ENCODE measurements at regions not wholly inside any gene's neighbourhood (a gene's known extent, or its start where the extent isn't known, plus 50 kb on each side); places are given as distances from the start of the nearest gene placed in this dataset.

DNA sequence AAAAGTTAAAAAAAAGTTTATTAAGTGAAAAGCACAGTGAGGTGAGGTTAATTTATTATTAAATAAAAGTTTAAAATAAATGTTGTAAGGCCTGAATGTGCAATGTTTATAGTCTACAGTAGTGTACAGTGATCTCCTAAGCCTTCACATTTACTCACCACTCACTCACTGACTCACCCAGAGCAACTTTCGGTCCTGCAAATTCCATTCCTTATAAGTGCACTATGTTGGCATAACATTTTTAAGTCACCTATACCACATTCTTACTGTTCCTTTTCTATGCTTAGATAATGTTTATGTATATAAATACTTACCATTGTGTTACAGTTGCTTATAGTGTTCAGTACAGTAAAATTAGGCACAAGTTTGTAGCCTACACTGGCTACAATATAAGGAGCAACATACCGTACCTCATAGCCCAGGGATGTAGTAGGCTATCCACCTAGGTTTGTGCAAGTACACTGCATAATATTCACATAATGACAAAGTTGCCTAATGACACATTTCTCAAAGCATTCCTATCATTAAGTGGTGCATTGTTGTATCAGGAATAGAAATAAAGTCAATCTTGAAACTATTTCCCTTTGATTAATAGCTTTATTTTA is 426.5 kb upstream of the BRINP3 start:
- peaks cover 15 to 23% of the 10 kb centered on the region in 2 donors for H3K9me3 Mint-ChIP-seq
- H3K27me3 ChIP-seq (ENCODE audit: control insufficient read depth, insufficient read depth, low read length), result no peaks in the 10 kb centered on the region
- WGBS (ENCODE audit: insufficient coverage), result 100% methylated on average over 1 of the region's 2 CpGs
- H3K36me3 ChIP-seq (ENCODE audit: control insufficient read depth, insufficient read depth, low read length), result no peaks in the 10 kb centered on the region
- TF ChIP-seq CTCF (IDR thresholded peaks at IDR 0.05), result no peak
- H3K36me3 Mint-ChIP-seq, result no peaks in the 10 kb centered on the region
- H3K4me1 ChIP-seq (ENCODE audit: control insufficient read depth, insufficient read depth, low read length), result no peaks in the 10 kb centered on the region
- no peak for DNase-seq
- intact Hi-C loops (cut with micrococcal nuclease), result no loop called here
- ATAC-seq, result no peak
- H3K4me3 Mint-ChIP-seq, result no peak overlapping the region
- no peaks in the 10 kb centered on the region for H3K4me1 Mint-ChIP-seq
- H3K27me3 Mint-ChIP-seq (ENCODE audit: low read depth in 2 of 2), result no peaks in the 10 kb centered on the region
- peaks cover under 1% of the 10 kb centered on the region for H3K9me3 ChIP-seq (ENCODE audit: control insufficient read depth, insufficient read depth, low read length)
- no peak overlapping the region for H3K4me3 ChIP-seq (ENCODE audit: low read length)
- no peak overlapping the region for H3K27ac Mint-ChIP-seq
- H3K27ac ChIP-seq (ENCODE audit: low read length), result no peak overlapping the region

- Histone ChIP-seq H3K4me3 (ENCODE audit: low read length) (no peak overlapping the region), H3K27ac (ENCODE audit: low read length) (no peak overlapping the region), H3K9me3 (ENCODE audit: control insufficient read depth, insufficient read depth, low read length) (peaks cover under 1% of the 10 kb centered on the region), H3K36me3 (ENCODE audit: control insufficient read depth, insufficient read depth, low read length) (no peaks in the 10 kb centered on the region), H3K27me3 (ENCODE audit: control insufficient read depth, insufficient read depth, low read length) (no peaks in the 10 kb centered on the region), H3K4me1 (ENCODE audit: control insufficient read depth, insufficient read depth, low read length) (no peaks in the 10 kb centered on the region)
- TF ChIP-seq CTCF (IDR thresholded peaks at IDR 0.05), result no peak
- no peaks in the 10 kb centered on the region for H3K4me1 Mint-ChIP-seq
- H3K27ac Mint-ChIP-seq, result no peak overlapping the region
- DNase-seq (no peak), ATAC-seq (no peak)
- H3K27me3 Mint-ChIP-seq (ENCODE audit: low read depth in 2 of 2), result no peaks in the 10 kb centered on the region
- intact Hi-C loops (cut with micrococcal nuclease), result no loop called here
- 100% methylated on average over 1 of the region's 1 CpG for WGBS (ENCODE audit: insufficient coverage)
- H3K36me3 Mint-ChIP-seq, result no peaks in the 10 kb centered on the region
- no peak overlapping the region for H3K4me3 Mint-ChIP-seq
- H3K9me3 Mint-ChIP-seq, result peaks cover 10 to 13% of the 10 kb centered on the region in 2 donors
Observed at GRCh38 chr1:190906206-190906725, 428.6 kb upstream of the BRINP3 start.

DNA sequence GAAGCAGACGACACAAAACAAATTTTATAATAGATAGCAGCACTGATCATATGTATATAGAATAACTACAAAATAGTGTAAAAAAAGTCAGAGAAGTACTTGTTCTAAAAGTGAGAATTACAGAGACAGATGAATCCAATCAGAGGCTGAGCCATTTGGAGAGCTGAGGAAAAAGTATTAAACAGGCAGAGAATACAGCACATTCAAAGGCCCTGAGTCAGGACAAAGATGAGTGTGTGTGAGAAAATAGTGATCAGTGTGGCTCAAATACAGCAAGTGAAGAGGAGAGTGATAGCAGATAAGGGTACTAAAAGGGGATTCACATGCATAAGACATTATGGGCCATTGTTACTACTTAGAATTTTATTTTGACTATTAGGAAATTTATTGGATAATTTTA is 430.6 kb upstream of the BRINP3 start:
- no CpG with 5 or more reads among the region's 1 CpG for WGBS (ENCODE audit: insufficient coverage)
- H3K4me1 Mint-ChIP-seq, result no peaks in the 10 kb centered on the region

More for the DNA sequence above, 430.6 kb upstream of the BRINP3 start:
- H3K27me3 ChIP-seq (ENCODE audit: control insufficient read depth, insufficient read depth, low read length), result no peaks in the 10 kb centered on the region
- Mint-ChIP-seq H3K9me3 (peaks cover 6 to 9% of the 10 kb centered on the region in 2 donors), H3K27me3 (ENCODE audit: low read depth in 2 of 2) (no peaks in the 10 kb centered on the region), H3K36me3 (no peaks in the 10 kb centered on the region), H3K4me3 (no peak overlapping the region), H3K27ac (no peak overlapping the region)
- H3K27ac ChIP-seq (ENCODE audit: low read length), result no peak overlapping the region
- no peak for TF ChIP-seq CTCF (IDR thresholded peaks at IDR 0.05)
- peaks cover 7% of the 10 kb centered on the region for H3K9me3 ChIP-seq (ENCODE audit: control insufficient read depth, insufficient read depth, low read length)
- H3K4me3 ChIP-seq (ENCODE audit: low read length), result no peak overlapping the region
- DNase-seq, result no peak
- intact Hi-C loops (cut with micrococcal nuclease), result no loop called here
- no peaks in the 10 kb centered on the region for H3K36me3 ChIP-seq (ENCODE audit: control insufficient read depth, insufficient read depth, low read length)
- H3K4me1 ChIP-seq (ENCODE audit: control insufficient read depth, insufficient read depth, low read length), result no peaks in the 10 kb centered on the region
- no peak for ATAC-seq

All from natural killer cell (primary cell).